GM23338 (cell line): ENCODE measurements at regions not wholly inside any gene's neighbourhood (a gene's known extent, or its start where the extent isn't known, plus 50 kb on each side); places are given as distances from the start of the nearest gene placed in this dataset.

Source experiments
- EZH2 ChIP-seq: fragments of 200-600 bp; sonication (generic); IDR thresholded peaks from one replicate; pipeline ENCODE4 v1.8.0; 2017; ENCODE audit warnings: antibody characterized with exemption, mild to moderate bottlenecking, low read depth; ENCODE audit not compliant: unreplicated experiment
- EZH2phosphoT487 ChIP-seq: fragments of 200-600 bp; sonication (generic); IDR thresholded peaks from one replicate; pipeline ENCODE4 v1.8.1; 2018; ENCODE audit warnings: antibody characterized with exemption; ENCODE audit not compliant: unreplicated experiment
- JUNB ChIP-seq: IDR thresholded peaks from one replicate; pipeline ENCODE4 v1.6.1; 2016; ENCODE audit warnings: antibody characterized with exemption; ENCODE audit not compliant: unreplicated experiment
- NANOG ChIP-seq: IDR thresholded peaks from 2 replicates; pipeline ENCODE4 v1.6.1; 2016; ENCODE audit warnings: antibody characterized with exemption, borderline replicate concordance
- POLR2AphosphoS5 ChIP-seq: IDR thresholded peaks from 2 replicates; pipeline ENCODE4 v1.6.1; 2016; ENCODE audit warnings: antibody characterized with exemption, low read depth
- TF ChIP-seq, protein P1 (sequence below), 2 experiments: fragments of 200-600 bp in 1 of 2; sonication (generic) in 1 of 2; conservative IDR thresholded peaks; 2 replicates each; pipeline versions ENCODE4 v1.5.1 to v1.6.1; 2016 to 2017; ENCODE audit warnings: antibody characterized with exemption in 2 of 2, low read depth in 2 of 2, mild to moderate bottlenecking in 2 of 2, moderate library complexity in 1 of 2
- TF ChIP-seq, protein P2 (sequence below): IDR thresholded peaks from one replicate; pipeline ENCODE4 v1.6.1; 2018; ENCODE audit warnings: antibody characterized with exemption; ENCODE audit not compliant: unreplicated experiment

- TF ChIP-seq EZH2phosphoT487, result no peak
- TF ChIP-seq, protein P1, sequence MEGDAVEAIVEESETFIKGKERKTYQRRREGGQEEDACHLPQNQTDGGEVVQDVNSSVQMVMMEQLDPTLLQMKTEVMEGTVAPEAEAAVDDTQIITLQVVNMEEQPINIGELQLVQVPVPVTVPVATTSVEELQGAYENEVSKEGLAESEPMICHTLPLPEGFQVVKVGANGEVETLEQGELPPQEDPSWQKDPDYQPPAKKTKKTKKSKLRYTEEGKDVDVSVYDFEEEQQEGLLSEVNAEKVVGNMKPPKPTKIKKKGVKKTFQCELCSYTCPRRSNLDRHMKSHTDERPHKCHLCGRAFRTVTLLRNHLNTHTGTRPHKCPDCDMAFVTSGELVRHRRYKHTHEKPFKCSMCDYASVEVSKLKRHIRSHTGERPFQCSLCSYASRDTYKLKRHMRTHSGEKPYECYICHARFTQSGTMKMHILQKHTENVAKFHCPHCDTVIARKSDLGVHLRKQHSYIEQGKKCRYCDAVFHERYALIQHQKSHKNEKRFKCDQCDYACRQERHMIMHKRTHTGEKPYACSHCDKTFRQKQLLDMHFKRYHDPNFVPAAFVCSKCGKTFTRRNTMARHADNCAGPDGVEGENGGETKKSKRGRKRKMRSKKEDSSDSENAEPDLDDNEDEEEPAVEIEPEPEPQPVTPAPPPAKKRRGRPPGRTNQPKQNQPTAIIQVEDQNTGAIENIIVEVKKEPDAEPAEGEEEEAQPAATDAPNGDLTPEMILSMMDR (conservative IDR thresholded peaks at IDR 0.05; ENCODE audit: low read depth in 2 of 2), result no peak
- no peak for TF ChIP-seq NANOG
- no peak for TF ChIP-seq POLR2AphosphoS5
- TF ChIP-seq EZH2, result no peak
- TF ChIP-seq, protein P2, sequence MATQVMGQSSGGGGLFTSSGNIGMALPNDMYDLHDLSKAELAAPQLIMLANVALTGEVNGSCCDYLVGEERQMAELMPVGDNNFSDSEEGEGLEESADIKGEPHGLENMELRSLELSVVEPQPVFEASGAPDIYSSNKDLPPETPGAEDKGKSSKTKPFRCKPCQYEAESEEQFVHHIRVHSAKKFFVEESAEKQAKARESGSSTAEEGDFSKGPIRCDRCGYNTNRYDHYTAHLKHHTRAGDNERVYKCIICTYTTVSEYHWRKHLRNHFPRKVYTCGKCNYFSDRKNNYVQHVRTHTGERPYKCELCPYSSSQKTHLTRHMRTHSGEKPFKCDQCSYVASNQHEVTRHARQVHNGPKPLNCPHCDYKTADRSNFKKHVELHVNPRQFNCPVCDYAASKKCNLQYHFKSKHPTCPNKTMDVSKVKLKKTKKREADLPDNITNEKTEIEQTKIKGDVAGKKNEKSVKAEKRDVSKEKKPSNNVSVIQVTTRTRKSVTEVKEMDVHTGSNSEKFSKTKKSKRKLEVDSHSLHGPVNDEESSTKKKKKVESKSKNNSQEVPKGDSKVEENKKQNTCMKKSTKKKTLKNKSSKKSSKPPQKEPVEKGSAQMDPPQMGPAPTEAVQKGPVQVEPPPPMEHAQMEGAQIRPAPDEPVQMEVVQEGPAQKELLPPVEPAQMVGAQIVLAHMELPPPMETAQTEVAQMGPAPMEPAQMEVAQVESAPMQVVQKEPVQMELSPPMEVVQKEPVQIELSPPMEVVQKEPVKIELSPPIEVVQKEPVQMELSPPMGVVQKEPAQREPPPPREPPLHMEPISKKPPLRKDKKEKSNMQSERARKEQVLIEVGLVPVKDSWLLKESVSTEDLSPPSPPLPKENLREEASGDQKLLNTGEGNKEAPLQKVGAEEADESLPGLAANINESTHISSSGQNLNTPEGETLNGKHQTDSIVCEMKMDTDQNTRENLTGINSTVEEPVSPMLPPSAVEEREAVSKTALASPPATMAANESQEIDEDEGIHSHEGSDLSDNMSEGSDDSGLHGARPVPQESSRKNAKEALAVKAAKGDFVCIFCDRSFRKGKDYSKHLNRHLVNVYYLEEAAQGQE, result no peak
- no peak for TF ChIP-seq JUNB
Measured at GRCh38 chr1:60842304-60842703, 240.1 kb upstream of the NFIA start.
